ENCODE measurements at regions not wholly inside any gene's neighbourhood (a gene's known extent, or its start where the extent isn't known, plus 50 kb on each side); places are given as distances from the start of the nearest gene placed in this dataset.

DNA sequence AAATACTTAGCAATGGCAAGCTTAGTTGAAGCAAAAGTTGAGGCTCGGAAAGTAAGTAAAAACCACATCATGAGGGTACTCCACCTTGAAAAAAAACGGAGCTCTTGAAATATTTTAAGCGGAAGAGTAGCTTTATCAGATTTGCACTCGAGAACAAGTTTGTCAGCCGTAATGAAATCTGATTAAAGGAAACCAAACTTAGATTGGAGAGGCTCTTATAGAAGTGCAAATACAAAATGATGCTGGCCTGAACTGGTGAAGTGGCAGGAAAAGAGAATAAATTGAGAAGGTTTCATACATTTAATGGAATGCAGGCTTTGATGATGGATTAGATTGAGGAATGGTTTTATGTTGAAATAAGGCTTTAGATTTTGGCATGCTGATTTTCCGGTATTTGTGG, 484.2 kb downstream of the PID1 start:
- TF ChIP-seq POLR2AphosphoS5 (IDR thresholded peaks at IDR 0.05): no peak
- TF ChIP-seq, protein P1, sequence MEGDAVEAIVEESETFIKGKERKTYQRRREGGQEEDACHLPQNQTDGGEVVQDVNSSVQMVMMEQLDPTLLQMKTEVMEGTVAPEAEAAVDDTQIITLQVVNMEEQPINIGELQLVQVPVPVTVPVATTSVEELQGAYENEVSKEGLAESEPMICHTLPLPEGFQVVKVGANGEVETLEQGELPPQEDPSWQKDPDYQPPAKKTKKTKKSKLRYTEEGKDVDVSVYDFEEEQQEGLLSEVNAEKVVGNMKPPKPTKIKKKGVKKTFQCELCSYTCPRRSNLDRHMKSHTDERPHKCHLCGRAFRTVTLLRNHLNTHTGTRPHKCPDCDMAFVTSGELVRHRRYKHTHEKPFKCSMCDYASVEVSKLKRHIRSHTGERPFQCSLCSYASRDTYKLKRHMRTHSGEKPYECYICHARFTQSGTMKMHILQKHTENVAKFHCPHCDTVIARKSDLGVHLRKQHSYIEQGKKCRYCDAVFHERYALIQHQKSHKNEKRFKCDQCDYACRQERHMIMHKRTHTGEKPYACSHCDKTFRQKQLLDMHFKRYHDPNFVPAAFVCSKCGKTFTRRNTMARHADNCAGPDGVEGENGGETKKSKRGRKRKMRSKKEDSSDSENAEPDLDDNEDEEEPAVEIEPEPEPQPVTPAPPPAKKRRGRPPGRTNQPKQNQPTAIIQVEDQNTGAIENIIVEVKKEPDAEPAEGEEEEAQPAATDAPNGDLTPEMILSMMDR (IDR thresholded peaks at IDR 0.05): no peak
- no peak for TF ChIP-seq POLR2A (IDR thresholded peaks at IDR 0.05)

All from sigmoid colon (tissue), 4 donors.